ENCODE measurements at regions not wholly inside any gene's neighbourhood (a gene's known extent, or its start where the extent isn't known, plus 50 kb on each side); places are given as distances from the start of the nearest gene placed in this dataset.

- no peaks in the 10 kb centered on the region for H3K27me3 ChIP-seq (ENCODE audit: control insufficient read depth, insufficient read depth, low read length)
- DNase-seq (no peak), ATAC-seq (ENCODE audit: low read depth in 2 of 2) (peak in 1 of 2 donors; percentile 15)
- no peaks in the 10 kb centered on the region for H3K36me3 ChIP-seq (ENCODE audit: control insufficient read depth, insufficient read depth, low read length)
- H3K27ac ChIP-seq (ENCODE audit: insufficient read depth, low read length, poor library complexity, severe bottlenecking): no peak overlapping the region
- Mint-ChIP-seq H3K4me1 (peaks cover 0 to 5% (median 2%) of the 10 kb centered on the region in 4 donors), H3K27me3 (no peaks in the 10 kb centered on the region), H3K4me3 (no peak overlapping the region), H3K36me3 (no peaks in the 10 kb centered on the region), H3K27ac (no peak overlapping the region), H3K9me3 (no peaks in the 10 kb centered on the region)
- no peaks in the 10 kb centered on the region for H3K9me3 ChIP-seq (ENCODE audit: control insufficient read depth in 2 of 2, low read length in 2 of 2)
- H3K4me3 ChIP-seq (ENCODE audit: low read depth, low read length): no peak overlapping the region
- no peaks in the 10 kb centered on the region for H3K4me1 ChIP-seq (ENCODE audit: control insufficient read depth, insufficient read depth, low read length, poor library complexity, severe bottlenecking)
These were observed 50.1 kb upstream of the JPH3 start for GRCh38 chr16:87552072-87552718.

- DNase-seq (no peak), ATAC-seq (ENCODE audit: low read depth in 2 of 2) (no peak)
- Histone ChIP-seq H3K27ac (ENCODE audit: insufficient read depth, low read length, poor library complexity, severe bottlenecking) (no peak overlapping the region), H3K36me3 (ENCODE audit: control insufficient read depth, insufficient read depth, low read length) (no peaks in the 10 kb centered on the region), H3K4me1 (ENCODE audit: control insufficient read depth, insufficient read depth, low read length, poor library complexity, severe bottlenecking) (no peaks in the 10 kb centered on the region), H3K9me3 (ENCODE audit: control insufficient read depth in 2 of 2, low read length in 2 of 2) (no peaks in the 10 kb centered on the region), H3K4me3 (ENCODE audit: low read depth, low read length) (no peak overlapping the region), H3K27me3 (ENCODE audit: control insufficient read depth, insufficient read depth, low read length) (no peaks in the 10 kb centered on the region)
- Mint-ChIP-seq H3K9me3 (no peaks in the 10 kb centered on the region), H3K27ac (no peak overlapping the region), H3K27me3 (no peaks in the 10 kb centered on the region), H3K36me3 (no peaks in the 10 kb centered on the region), H3K4me3 (no peak overlapping the region), H3K4me1 (peaks cover 0 to 5% (median 2%) of the 10 kb centered on the region in 4 donors)
These were observed 50.8 kb upstream of the JPH3 start for GRCh38 chr16:87551487-87551886.

DNA sequence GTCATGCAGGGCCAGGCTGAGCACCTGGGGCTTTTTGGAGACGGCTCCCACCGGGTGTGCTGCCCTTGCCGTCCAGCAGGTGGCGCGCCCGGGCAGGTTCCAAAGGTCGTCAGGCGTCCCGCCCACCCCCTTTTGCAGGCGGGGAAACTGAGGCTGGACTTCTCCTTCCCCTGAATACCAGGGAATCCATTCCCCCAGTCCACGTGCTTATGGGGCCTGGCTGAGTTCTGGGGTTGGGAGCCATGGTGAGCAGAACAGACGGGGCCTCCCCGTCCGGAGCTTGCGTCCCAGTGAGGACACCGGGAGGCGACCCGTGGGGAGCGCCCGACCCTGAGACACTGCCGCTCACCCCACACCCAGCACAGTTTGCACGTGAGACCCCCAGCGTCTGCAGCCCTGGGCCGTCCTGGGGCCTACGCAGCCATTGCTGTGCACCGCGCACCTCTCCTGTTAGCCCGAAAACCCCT is 51.8 kb upstream of the JPH3 start:
- no peak for ATAC-seq (ENCODE audit: low read depth in 2 of 2)
- Histone ChIP-seq H3K27ac (ENCODE audit: insufficient read depth, low read length, poor library complexity, severe bottlenecking) (no peak overlapping the region), H3K4me3 (ENCODE audit: low read depth, low read length) (no peak overlapping the region), H3K4me1 (ENCODE audit: control insufficient read depth, insufficient read depth, low read length, poor library complexity, severe bottlenecking) (no peaks in the 10 kb centered on the region), H3K36me3 (ENCODE audit: control insufficient read depth, insufficient read depth, low read length) (no peaks in the 10 kb centered on the region), H3K27me3 (ENCODE audit: control insufficient read depth, insufficient read depth, low read length) (no peaks in the 10 kb centered on the region), H3K9me3 (ENCODE audit: control insufficient read depth in 2 of 2, low read length in 2 of 2) (no peaks in the 10 kb centered on the region)
- peaks cover 0 to 5% (median 2%) of the 10 kb centered on the region in 4 donors for H3K4me1 Mint-ChIP-seq
- H3K27me3 Mint-ChIP-seq: peaks cover 5% of the 10 kb centered on the region
- no peaks in the 10 kb centered on the region for H3K36me3 Mint-ChIP-seq
- H3K27ac Mint-ChIP-seq: no peak overlapping the region
- peak; percentile 38 to 47 (median 44) for DNase-seq
- no peak overlapping the region for H3K4me3 Mint-ChIP-seq
- peaks cover 0 to 3% (median 1%) of the 10 kb centered on the region in 7 donors for H3K9me3 Mint-ChIP-seq

DNA sequence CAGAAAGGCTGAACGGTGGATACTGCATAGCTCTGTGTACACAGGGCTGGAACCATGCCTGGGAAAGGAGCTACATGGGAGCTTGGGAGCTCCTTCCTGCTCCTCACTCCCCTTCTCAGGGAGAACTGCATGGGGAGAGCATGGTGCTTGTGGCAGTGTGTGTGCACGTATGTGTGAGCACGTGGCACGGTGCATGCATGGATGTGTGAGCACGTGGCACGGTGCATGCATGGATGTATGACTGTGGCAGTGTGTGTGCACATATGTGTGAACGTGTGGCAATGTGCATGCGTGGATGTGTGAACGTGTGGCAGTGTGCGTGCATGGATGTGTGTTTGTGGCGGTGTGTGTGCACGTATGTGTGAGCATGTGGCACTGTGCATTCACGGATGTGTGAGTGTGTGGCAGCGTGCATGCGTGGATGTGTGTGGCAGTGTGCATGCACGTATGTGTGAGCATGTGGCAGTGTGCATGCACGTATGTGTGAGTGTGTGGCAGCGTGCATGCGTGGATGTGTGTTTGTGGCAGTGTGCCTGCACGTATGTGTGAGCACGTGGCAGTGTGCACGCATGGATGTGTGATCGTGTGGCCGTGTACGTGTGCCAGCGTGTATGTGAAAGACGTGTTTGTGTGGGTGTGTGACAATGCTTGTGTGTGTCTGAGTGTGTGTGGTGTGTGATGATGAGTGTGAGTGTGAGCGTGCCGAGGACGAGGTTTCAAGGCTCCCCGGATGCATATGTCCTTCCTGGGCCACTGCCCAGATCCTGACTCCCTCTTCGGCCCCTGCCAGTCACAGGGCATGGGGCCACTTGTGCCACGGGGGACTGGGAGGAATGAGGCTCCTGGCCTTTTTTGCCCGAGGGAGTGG is 52.4 kb upstream of the JPH3 start:
- ATAC-seq (ENCODE audit: low read depth in 2 of 2): no peak
- Mint-ChIP-seq H3K27ac (peak overlapping the region in 1 of 3 donors; percentile 71), H3K9me3 (peaks cover 0 to 5% (median 1%) of the 10 kb centered on the region in 7 donors), H3K27me3 (peaks cover 6% of the 10 kb centered on the region), H3K4me1 (peaks cover 0 to 5% (median 2%) of the 10 kb centered on the region in 4 donors), H3K36me3 (no peaks in the 10 kb centered on the region), H3K4me3 (no peak overlapping the region)
- H3K4me1 ChIP-seq (ENCODE audit: control insufficient read depth, insufficient read depth, low read length, poor library complexity, severe bottlenecking): no peaks in the 10 kb centered on the region
- H3K9me3 ChIP-seq (ENCODE audit: control insufficient read depth in 2 of 2, low read length in 2 of 2): no peaks in the 10 kb centered on the region
- no peak for DNase-seq
- H3K27me3 ChIP-seq (ENCODE audit: control insufficient read depth, insufficient read depth, low read length): no peaks in the 10 kb centered on the region
- no peak overlapping the region for H3K4me3 ChIP-seq (ENCODE audit: low read depth, low read length)
- no peaks in the 10 kb centered on the region for H3K36me3 ChIP-seq (ENCODE audit: control insufficient read depth, insufficient read depth, low read length)
- H3K27ac ChIP-seq (ENCODE audit: insufficient read depth, low read length, poor library complexity, severe bottlenecking): no peak overlapping the region

DNA sequence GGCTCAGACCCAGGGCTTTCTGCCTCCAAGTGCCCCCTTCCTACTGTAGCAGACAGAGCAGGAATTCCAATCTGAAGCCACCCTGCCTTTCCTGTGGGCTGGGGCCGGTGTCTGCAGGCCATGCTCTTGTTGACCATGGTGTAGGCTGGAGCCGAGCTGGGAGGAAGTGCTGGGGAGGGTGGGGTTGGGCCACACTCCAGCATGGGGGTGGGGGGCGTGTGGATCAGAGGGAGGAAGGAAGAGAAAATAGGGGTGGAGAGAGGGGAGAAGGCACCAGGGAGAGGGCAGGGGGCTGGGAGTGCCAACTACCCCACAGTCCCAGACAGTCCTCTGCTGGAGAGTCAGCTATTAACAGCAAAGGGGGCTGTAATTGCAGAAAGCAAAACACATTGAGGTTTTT is 54.3 kb upstream of the JPH3 start:
- H3K27me3 ChIP-seq (ENCODE audit: control insufficient read depth, insufficient read depth, low read length): no peaks in the 10 kb centered on the region
- Mint-ChIP-seq H3K27ac (no peak overlapping the region), H3K36me3 (no peaks in the 10 kb centered on the region), H3K4me1 (peaks cover 0 to 7% (median 3%) of the 10 kb centered on the region in 4 donors), H3K27me3 (peaks cover 6% of the 10 kb centered on the region), H3K9me3 (peaks cover 0 to 5% (median 1%) of the 10 kb centered on the region in 7 donors), H3K4me3 (peak overlapping the region in 1 of 4 donors; percentile 65)
- no peak overlapping the region for H3K27ac ChIP-seq (ENCODE audit: insufficient read depth, low read length, poor library complexity, severe bottlenecking)
- H3K9me3 ChIP-seq (ENCODE audit: control insufficient read depth in 2 of 2, low read length in 2 of 2): no peaks in the 10 kb centered on the region
- ATAC-seq (ENCODE audit: low read depth in 2 of 2): no peak
- no peaks in the 10 kb centered on the region for H3K36me3 ChIP-seq (ENCODE audit: control insufficient read depth, insufficient read depth, low read length)
- H3K4me3 ChIP-seq (ENCODE audit: low read depth, low read length): no peak overlapping the region
- no peak for DNase-seq
- no peaks in the 10 kb centered on the region for H3K4me1 ChIP-seq (ENCODE audit: control insufficient read depth, insufficient read depth, low read length, poor library complexity, severe bottlenecking)

DNA sequence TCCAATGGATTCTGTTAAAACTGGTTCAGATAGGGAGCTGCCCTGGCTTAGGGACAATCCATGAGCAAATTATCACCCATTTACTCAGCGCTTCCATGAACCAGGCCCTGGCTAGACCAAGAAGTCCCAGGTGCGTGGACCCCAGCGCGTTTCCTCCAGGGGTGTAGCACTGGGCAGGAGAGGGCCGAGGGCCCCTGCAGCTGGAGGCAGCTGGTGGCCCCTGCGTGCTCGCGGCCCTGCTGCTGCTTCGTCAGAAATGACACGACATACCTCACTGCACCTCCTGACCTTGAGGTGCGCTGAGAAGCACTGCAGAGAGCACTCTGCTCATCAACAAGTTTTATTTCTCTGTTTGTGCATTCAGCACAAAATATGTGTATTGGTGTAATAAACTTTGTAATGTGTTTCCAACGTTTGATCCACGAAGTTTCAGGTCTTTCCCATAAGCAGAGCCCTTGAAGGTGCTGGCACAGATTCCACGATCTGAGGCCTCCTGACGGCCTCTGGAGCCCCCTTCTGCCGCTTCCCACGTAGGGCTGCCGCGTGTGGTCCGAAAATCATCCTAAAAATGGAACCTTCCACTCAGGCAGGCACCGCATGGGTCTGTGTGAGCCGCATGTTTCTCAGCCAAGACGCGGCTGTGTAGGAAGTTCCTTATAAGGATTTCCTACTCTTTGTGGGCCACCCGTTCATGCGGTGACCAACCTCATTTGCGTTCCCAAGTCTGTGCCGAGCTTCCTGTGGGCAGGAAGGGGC is 50.8 kb upstream of the ZCCHC14 start:
- peaks cover 0 to 5% (median 2%) of the 10 kb centered on the region in 7 donors for H3K9me3 Mint-ChIP-seq
- peaks cover 0 to 3% (median 0%) of the 10 kb centered on the region in 4 donors for H3K4me1 Mint-ChIP-seq
- Histone ChIP-seq H3K36me3 (ENCODE audit: control insufficient read depth, insufficient read depth, low read length) (no peaks in the 10 kb centered on the region), H3K27ac (ENCODE audit: insufficient read depth, low read length, poor library complexity, severe bottlenecking) (no peak overlapping the region), H3K4me3 (ENCODE audit: low read depth, low read length) (no peak overlapping the region), H3K9me3 (ENCODE audit: control insufficient read depth in 2 of 2, low read length in 2 of 2) (no peaks in the 10 kb centered on the region), H3K27me3 (ENCODE audit: control insufficient read depth, insufficient read depth, low read length) (peaks cover 2% of the 10 kb centered on the region), H3K4me1 (ENCODE audit: control insufficient read depth, insufficient read depth, low read length, poor library complexity, severe bottlenecking) (no peaks in the 10 kb centered on the region)
- H3K27me3 Mint-ChIP-seq: peaks cover 27% of the 10 kb centered on the region
- H3K4me3 Mint-ChIP-seq: no peak overlapping the region
- no peak for ATAC-seq (ENCODE audit: low read depth in 2 of 2)
- no peaks in the 10 kb centered on the region for H3K36me3 Mint-ChIP-seq
- H3K27ac Mint-ChIP-seq: no peak overlapping the region
- DNase-seq: peak in 1 of 3 donors; percentile 27

GRCh38 chr16:87542531-87543102 is 49.8 kb upstream of the ZCCHC14 start:
- Histone ChIP-seq H3K9me3 (ENCODE audit: control insufficient read depth in 2 of 2, low read length in 2 of 2) (no peaks in the 10 kb centered on the region), H3K27ac (ENCODE audit: insufficient read depth, low read length, poor library complexity, severe bottlenecking) (no peak overlapping the region), H3K4me1 (ENCODE audit: control insufficient read depth, insufficient read depth, low read length, poor library complexity, severe bottlenecking) (no peaks in the 10 kb centered on the region), H3K27me3 (ENCODE audit: control insufficient read depth, insufficient read depth, low read length) (peaks cover 2% of the 10 kb centered on the region), H3K4me3 (ENCODE audit: low read depth, low read length) (no peak overlapping the region), H3K36me3 (ENCODE audit: control insufficient read depth, insufficient read depth, low read length) (no peaks in the 10 kb centered on the region)
- Mint-ChIP-seq H3K9me3 (peaks cover 0 to 5% (median 2%) of the 10 kb centered on the region in 7 donors), H3K36me3 (no peaks in the 10 kb centered on the region), H3K27me3 (peaks cover 34% of the 10 kb centered on the region), H3K4me1 (peaks cover 0 to 3% (median 0%) of the 10 kb centered on the region in 4 donors), H3K27ac (no peak overlapping the region), H3K4me3 (no peak overlapping the region)
- no peak for ATAC-seq (ENCODE audit: low read depth in 2 of 2)
- DNase-seq: no peak

All from CD4-positive, CD25-positive, alpha-beta regulatory T cell (primary cell).